GM12874 (cell line): ENCODE measurements at regions not wholly inside any gene's neighbourhood (a gene's known extent, or its start where the extent isn't known, plus 50 kb on each side); places are given as distances from the start of the nearest gene placed in this dataset.

Source experiments
- TF ChIP-seq, protein P1 (sequence below): IDR thresholded peaks from 2 replicates; pipeline ENCODE4 v1.5.1; 2011; ENCODE audit warnings: low read depth, mild to moderate bottlenecking, control low read depth, low read length, moderate library complexity; ENCODE audit not compliant: insufficient read depth

- TF ChIP-seq, protein P1, sequence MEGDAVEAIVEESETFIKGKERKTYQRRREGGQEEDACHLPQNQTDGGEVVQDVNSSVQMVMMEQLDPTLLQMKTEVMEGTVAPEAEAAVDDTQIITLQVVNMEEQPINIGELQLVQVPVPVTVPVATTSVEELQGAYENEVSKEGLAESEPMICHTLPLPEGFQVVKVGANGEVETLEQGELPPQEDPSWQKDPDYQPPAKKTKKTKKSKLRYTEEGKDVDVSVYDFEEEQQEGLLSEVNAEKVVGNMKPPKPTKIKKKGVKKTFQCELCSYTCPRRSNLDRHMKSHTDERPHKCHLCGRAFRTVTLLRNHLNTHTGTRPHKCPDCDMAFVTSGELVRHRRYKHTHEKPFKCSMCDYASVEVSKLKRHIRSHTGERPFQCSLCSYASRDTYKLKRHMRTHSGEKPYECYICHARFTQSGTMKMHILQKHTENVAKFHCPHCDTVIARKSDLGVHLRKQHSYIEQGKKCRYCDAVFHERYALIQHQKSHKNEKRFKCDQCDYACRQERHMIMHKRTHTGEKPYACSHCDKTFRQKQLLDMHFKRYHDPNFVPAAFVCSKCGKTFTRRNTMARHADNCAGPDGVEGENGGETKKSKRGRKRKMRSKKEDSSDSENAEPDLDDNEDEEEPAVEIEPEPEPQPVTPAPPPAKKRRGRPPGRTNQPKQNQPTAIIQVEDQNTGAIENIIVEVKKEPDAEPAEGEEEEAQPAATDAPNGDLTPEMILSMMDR = no peak
These were observed 132.0 kb upstream of the GRIA1 start for GRCh38 chr5:153358315-153358976.

- TF ChIP-seq, protein P1 = no peak
These were observed 129.6 kb upstream of the GRIA1 start for GRCh38 chr5:153360860-153361259.

GRCh38 chr5:153361735-153362409 is 128.6 kb upstream of the GRIA1 start:
- TF ChIP-seq, protein P1 = no peak

DNA sequence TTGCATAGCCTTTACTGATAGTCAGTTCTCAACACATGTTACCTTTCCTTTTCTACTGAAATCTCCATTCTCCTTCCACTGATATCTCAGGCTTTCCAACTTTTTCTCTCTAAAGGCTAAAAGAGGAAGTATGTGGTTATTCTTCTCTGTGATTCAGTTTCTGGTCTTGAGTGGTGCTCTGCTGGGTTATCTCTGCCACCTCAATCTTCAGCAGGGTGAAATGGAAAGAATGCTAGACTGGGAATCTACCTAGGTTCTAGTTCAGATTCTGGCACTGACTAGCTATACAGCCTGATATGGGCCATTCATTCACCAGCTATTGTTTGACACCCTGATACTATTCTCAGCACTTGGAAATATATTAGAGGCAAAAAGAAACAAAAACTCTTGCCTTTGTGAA is 124.9 kb upstream of the GRIA1 start:
- TF ChIP-seq, protein P1 = no peak

DNA sequence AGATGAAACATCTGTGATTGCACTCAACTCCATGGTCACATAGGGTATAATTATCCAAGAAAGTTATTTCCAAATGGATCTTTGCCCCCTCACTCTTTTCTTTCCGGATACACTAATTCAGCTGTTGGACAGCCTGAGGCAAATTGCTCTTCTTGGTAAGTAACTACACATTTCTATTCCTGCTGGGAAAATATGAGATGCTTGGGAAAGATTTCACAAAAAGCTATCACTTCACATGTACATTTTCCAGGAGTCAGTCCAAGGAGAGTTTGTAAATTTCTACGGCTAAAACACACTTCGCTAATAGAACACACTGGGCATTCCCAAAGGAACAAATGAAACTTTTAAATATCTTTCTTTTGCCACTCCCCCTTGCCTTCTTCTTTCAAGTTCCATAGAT is 123.0 kb upstream of the GRIA1 start:
- TF ChIP-seq, protein P1 = no peak

GRCh38 chr5:153372425-153373129 is 117.9 kb upstream of the GRIA1 start:
- TF ChIP-seq, protein P1 = no peak

- TF ChIP-seq, protein P1 = no peak
These were observed 117.4 kb upstream of the GRIA1 start for GRCh38 chr5:153373130-153373498.
